ENCODE measurements at regions not wholly inside any gene's neighbourhood (a gene's known extent, or its start where the extent isn't known, plus 50 kb on each side); places are given as distances from the start of the nearest gene placed in this dataset. TPM values are rescaled to one million over a fixed set of nuclear protein-coding genes. Genes with fewer than 3 reads are reported as not detected.

Small RNA genes lying in the stretch of these regions (small RNA-seq; reads per million reads assigned to genes)
- gene AC023232.1, result not detected

Measured in HT-29 (cell line).